LNCaP clone FGC (cell line): ENCODE measurements at regions not wholly inside any gene's neighbourhood (a gene's known extent, or its start where the extent isn't known, plus 50 kb on each side); places are given as distances from the start of the nearest gene placed in this dataset.

Experiments
- DNase-seq: peaks from one replicate; pipeline ENCODE4 v3.0.0-alpha.2; 2011; ENCODE audit warnings: low read depth
- H3K4me3 ChIP-seq: 2 replicates; pipeline ENCODE4 v1.5.1; 2011; ENCODE audit warnings: mild to moderate bottlenecking, low read depth, low read length, control low read depth
- CTCF ChIP-seq: IDR thresholded peaks from 2 replicates; pipeline ENCODE4 v1.5.1; 2012; ENCODE audit warnings: mild to moderate bottlenecking; ENCODE audit not compliant: control insufficient read depth, insufficient read depth; ENCODE audit errors: extremely low read depth

- TF ChIP-seq CTCF = no peak
- no peak for DNase-seq
- no peak overlapping the region for H3K4me3 ChIP-seq
These were observed 77.6 kb downstream of the MATN1 start for GRCh38 chr1:30645807-30646206.

GRCh38 chr1:30642391-30643120 lies 80.8 kb downstream of the MATN1 start:
- no peak for TF ChIP-seq CTCF
- DNase-seq = no peak
- no peak overlapping the region for H3K4me3 ChIP-seq

- no peak for DNase-seq
- H3K4me3 ChIP-seq = no peak overlapping the region
- TF ChIP-seq CTCF = no peak
These were observed 81.6 kb downstream of the MATN1 start for GRCh38 chr1:30641572-30642353.

GRCh38 chr1:30639881-30640452 lies 83.4 kb downstream of the MATN1 start:
- no peak for TF ChIP-seq CTCF
- DNase-seq = no peak
- no peak overlapping the region for H3K4me3 ChIP-seq

- no peak overlapping the region for H3K4me3 ChIP-seq
- TF ChIP-seq CTCF = no peak
- DNase-seq = no peak
These were observed 84.6 kb downstream of the MATN1 start for GRCh38 chr1:30638811-30639210.

- no peak overlapping the region for H3K4me3 ChIP-seq
- no peak for DNase-seq
These were observed 85.3 kb downstream of the MATN1 start for GRCh38 chr1:30638086-30638485.

More at GRCh38 chr1:30638086-30638485, 85.3 kb downstream of the MATN1 start:
- no peak for TF ChIP-seq CTCF
